Erythroblast (primary cell): ENCODE measurements at regions not wholly inside any gene's neighbourhood (a gene's known extent, or its start where the extent isn't known, plus 50 kb on each side); places are given as distances from the start of the nearest gene placed in this dataset.
"Not testable (repeated sequence)": the region's sequence is repeated elsewhere in the genome, so short reads cannot be mapped to it uniquely, and the experiment has no call there.

Experiments used
- DNase-seq, 2 experiments: peaks; one replicate each; lab custom pipeline; 2025; lab: John Stamatoyannopoulos, UW
- GATA1 ChIP-seq: IDR thresholded peaks from 2 replicates; pipeline ENCODE4 v1.6.1; 2011; ENCODE audit warnings: low read depth, mild to moderate bottlenecking, control low read depth, low read length, moderate library complexity
- POLR2A ChIP-seq: IDR thresholded peaks from 2 replicates; pipeline ENCODE4 v1.6.1; 2011; ENCODE audit warnings: mild to moderate bottlenecking, low read length

DNA sequence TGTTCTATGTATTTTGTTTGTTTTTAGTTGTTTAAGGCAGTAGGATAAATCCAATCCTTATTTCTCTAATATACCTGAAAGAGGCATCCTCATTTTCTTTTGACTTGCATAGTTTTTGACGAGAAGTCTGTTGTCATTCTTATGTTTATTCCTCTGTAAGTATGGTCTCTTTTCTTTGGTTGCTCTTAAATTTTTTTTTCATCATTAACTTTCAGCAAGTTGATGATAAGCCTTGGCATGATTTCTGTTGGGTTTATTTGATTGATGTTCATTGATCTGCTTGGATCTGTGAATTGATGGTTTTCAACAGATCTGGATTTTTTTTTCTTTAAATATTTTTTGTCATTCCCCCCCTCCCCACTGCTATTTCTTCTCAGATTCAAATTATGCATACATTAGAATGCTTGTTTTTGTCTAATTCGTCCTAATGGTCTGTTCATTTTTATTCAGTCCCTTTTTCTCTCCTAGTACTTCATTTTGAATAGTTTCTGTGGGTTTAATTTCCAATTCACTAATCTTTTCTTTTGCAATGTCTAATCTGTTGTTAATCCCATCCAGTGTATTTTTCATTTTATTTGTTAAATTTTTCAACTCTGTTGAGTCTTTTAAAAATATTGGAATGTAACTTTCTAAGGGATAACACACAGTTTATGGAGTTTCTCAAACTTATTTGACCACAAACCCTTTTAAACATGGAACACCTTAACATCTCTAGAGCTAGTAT is 495.9 kb downstream of the CSNK1G3 start:
- DNase-seq, result peak; percentile 1 to 4
- TF ChIP-seq POLR2A (no peak), GATA1 (no peak)

GRCh38 chr5:124001036-124001615 is 489.1 kb downstream of the CSNK1G3 start:
- TF ChIP-seq POLR2A (no peak), GATA1 (no peak)
- no peak for DNase-seq

DNA sequence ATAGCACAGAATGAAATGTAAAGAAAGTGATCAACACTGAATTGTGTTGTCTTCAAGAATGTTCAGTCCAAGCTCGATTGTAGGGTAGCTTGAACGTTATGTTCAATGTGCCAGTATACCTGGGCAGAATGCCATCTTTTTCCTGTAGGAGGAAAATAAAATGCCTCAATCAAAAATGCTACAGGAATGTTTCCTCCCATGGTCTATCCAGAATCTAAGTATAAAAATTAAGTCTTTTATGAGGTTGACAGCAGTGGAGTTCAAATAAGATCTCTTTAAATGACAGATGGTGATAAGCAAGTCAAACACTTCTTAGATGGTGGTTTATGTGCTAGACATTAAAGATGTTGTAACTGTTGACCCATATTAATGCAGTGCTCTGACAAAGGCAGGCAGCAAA is 488.6 kb downstream of the CSNK1G3 start:
- TF ChIP-seq POLR2A, result no peak
- no peak for TF ChIP-seq GATA1
- no peak for DNase-seq

- TF ChIP-seq GATA1 (no peak), POLR2A (no peak)
- DNase-seq, result no peak
These were observed 485.7 kb downstream of the CSNK1G3 start for GRCh38 chr5:123997462-123998215.

- TF ChIP-seq GATA1, result no peak
- no peak for TF ChIP-seq POLR2A
- no peak for DNase-seq
These were observed 485.1 kb downstream of the CSNK1G3 start for GRCh38 chr5:123997064-123997461.

GRCh38 chr5:123992641-123993040 is 480.7 kb downstream of the CSNK1G3 start:
- no peak for TF ChIP-seq POLR2A
- TF ChIP-seq GATA1, result no peak
- no peak for DNase-seq

DNA sequence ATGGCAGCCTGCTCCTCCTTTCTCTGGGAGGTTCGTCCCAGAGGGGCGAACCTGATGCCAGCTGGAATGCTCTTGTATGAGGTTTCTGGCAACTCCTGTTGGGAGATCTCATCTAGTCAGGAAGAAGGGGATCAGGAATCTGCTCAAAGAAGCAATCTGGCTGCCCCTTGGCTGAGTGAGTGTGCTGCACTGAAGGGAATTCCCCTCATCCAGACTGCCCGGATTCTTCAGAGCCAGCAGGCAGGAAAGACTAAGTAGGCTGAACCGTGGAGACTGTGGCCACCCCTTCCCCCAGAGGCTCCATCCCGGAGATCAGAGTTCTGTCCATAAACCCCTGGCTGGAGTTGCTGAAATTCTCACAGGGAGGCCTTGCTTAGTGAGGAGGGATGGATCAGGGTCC is 476.0 kb downstream of the CSNK1G3 start:
- TF ChIP-seq POLR2A, result no peak
- no peak for TF ChIP-seq GATA1
- DNase-seq, result no peak

DNA sequence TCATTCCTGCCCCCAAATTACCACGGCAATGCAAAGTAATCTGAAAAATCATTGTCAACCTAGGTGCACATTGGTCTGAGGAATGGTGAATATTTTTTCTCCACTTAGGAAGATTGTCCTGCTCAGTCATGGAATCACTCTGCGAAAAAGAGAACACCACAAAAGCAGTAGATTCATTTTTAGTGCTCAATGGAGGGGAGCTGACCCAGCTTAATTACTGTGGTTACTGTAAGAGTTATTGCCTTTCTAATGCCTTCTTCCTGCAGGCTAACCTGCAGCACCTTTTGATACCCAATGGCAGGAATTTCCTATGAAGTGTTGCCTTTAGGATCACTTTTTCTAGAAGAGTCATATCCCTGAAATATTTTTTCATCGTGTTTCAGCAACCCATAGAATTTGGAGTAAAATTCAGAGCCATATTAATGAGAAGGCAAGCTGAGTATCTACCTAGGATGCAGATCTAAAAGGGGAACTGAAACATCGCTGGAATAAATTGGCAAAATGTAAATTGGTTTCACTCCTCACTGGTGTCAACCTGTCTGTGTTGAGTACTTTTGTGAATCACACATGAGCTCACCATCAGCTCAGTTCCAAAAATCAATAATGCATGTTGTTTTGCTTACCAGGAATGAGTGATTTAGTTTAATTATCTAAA is 464.5 kb downstream of the CSNK1G3 start:
- no peak for TF ChIP-seq GATA1
- no peak for TF ChIP-seq POLR2A
- DNase-seq, result no peak

DNA sequence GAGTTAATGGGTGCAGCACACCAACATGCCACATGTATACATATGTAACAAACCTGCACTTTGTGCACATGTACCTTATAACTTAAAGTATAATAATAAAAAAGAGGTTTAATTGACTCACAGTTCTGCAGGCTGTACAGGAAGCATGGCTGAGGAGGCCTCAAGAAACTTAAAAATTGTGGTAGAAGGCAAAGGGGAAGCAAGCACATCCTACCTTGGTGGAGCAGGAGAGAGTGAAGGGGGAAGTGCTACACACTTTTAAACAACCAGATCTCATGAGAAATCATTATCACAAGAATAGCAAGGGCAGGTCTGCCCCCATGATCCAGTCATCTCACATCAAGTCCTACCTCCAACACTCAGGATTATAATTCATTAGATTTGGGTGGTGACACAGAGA is 463.5 kb downstream of the CSNK1G3 start:
- DNase-seq, result not testable (repeated sequence)

GRCh38 chr5:123966781-123967180 is 454.8 kb downstream of the CSNK1G3 start:
- TF ChIP-seq POLR2A (no peak), GATA1 (no peak)
- DNase-seq, result no peak

- no peak for TF ChIP-seq GATA1
- TF ChIP-seq POLR2A, result no peak
- no peak for DNase-seq
These were observed 453.6 kb downstream of the CSNK1G3 start for GRCh38 chr5:123965626-123966025.

DNA sequence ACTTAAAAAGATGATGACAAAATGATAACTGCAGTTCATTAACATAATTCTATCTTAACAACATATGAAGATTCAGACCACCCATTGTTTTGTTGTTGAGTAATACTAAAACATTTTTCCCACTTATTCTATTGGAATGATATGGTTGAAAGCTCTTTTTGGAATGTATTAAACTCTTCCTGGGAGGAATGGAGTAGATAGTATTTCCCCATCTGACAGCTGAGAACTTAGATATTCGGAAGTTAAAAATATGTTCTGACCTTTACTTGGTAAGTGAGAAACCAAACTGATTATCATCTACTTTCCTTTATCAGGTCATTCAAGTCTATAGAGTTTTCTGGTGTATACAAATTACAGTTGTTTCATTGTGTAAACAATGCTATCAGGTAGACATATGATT is 452.9 kb downstream of the CSNK1G3 start:
- DNase-seq, result no peak
- TF ChIP-seq POLR2A (no peak), GATA1 (no peak)

DNA sequence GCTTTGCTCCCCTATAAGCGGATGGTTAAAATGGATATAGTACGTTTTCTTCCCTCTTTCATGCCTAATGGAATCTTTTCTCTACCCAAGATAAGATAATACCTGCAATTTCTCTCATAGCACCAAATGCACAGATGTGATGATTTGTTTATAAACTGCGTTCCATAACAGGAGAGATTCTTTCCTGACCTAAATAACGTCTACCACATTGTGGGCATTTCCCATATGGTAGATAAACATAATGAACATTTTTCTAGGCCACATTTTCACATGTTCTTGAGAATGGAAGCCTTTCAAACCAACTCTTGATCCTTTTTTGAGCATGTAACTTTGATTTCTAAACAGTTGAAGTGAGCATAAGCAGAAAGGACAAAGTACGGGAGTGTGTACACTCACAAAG is 448.5 kb downstream of the CSNK1G3 start:
- DNase-seq, result no peak
- no peak for TF ChIP-seq GATA1
- no peak for TF ChIP-seq POLR2A

GRCh38 chr5:123951582-123951977 is 439.6 kb downstream of the CSNK1G3 start:
- no peak for DNase-seq
- TF ChIP-seq POLR2A (no peak), GATA1 (no peak)
